SK-N-SH (cell line): ENCODE measurements at regions not wholly inside any gene's neighbourhood (a gene's known extent, or its start where the extent isn't known, plus 50 kb on each side); places are given as distances from the start of the nearest gene placed in this dataset.

Experiments
- CTCF ChIA-PET: fragments of 300-600, 350-600 bp; formaldehyde crosslinking; extraction: SDS; loops from one replicate; lab custom pipeline; 2021; lab: Yijun Ruan, JAX
- POLR2A ChIA-PET: fragments of 350-600 bp; sonication (Branson Sonifier 250); formaldehyde crosslinking; extraction: SDS; loops from one replicate; lab custom pipeline; 2020; ENCODE audit warnings: antibody characterized with exemption, inconsistent platforms; lab: Yijun Ruan, JAX
- DNase-seq: peaks from one replicate; pipeline ENCODE4 v3.0.0; 2012
- H2AFZ ChIP-seq: fragments of 200-600 bp; sonication (generic); 2 replicates; pipeline ENCODE4 v1.8.1; 2016; ENCODE audit warnings: antibody characterized with exemption, mild to moderate bottlenecking, low read depth
- H3F3A ChIP-seq: fragments of 200-600 bp; sonication (generic); replicated peaks from 2 replicates; pipeline ENCODE3; 2016; ENCODE audit warnings: antibody characterized with exemption, mild to moderate bottlenecking; ENCODE audit not compliant: insufficient read depth
- H3K27ac ChIP-seq, 2 experiments: fragments of 200-500 bp in 1 of 2; fragments of 200-600 bp in 1 of 2; sonication (Bioruptor generic) in 1 of 2; sonication (generic), shearing (Covaris generic) in 1 of 2; 2 replicates each; pipeline versions ENCODE4 v1.5.1 to v1.6.1; 2014 to 2016; ENCODE audit warnings: low read depth in 2 of 2, inconsistent platforms in 1 of 2, low read length in 1 of 2, mild to moderate bottlenecking in 1 of 2, mixed read lengths in 1 of 2
- H3K27me3 ChIP-seq: fragments of 200-600 bp; sonication (generic), shearing (Covaris generic); 2 replicates; pipeline ENCODE4 v1.6.1; 2016; ENCODE audit warnings: mixed run types; ENCODE audit not compliant: insufficient read depth
- H3K36me3 ChIP-seq, 2 experiments: fragments of 200-500 bp in 1 of 2; fragments of 200-600 bp in 1 of 2; sonication (Bioruptor generic) in 1 of 2; sonication (generic) in 1 of 2; replicated peaks in 1 of 2; 2 replicates each; pipeline versions ENCODE3 to v1.5.1; 2014 to 2016; ENCODE audit warnings: low read length in 1 of 2, mild to moderate bottlenecking in 1 of 2; ENCODE audit not compliant: insufficient read depth in 2 of 2, control insufficient read depth in 1 of 2
- H3K4me1 ChIP-seq, 2 experiments: fragments of 200-500 bp in 1 of 2; fragments of 200-600 bp in 1 of 2; sonication (Bioruptor generic) in 1 of 2; sonication (generic), shearing (Covaris generic) in 1 of 2; 2 replicates each; pipeline versions ENCODE4 v1.5.1 to v1.6.1; 2014 to 2016; ENCODE audit warnings: low read depth in 1 of 2, low read length in 1 of 2, mixed run types in 1 of 2; ENCODE audit not compliant: insufficient read depth in 2 of 2, control insufficient read depth in 1 of 2
- H3K4me2 ChIP-seq: fragments of 200-600 bp; sonication (generic), shearing (Covaris generic); 2 replicates; pipeline ENCODE4 v1.6.1; 2017; ENCODE audit warnings: mixed run types
- H3K4me3 ChIP-seq, 2 experiments: fragments of 200-500 bp in 1 of 2; fragments of 200-600 bp in 1 of 2; sonication (Bioruptor generic) in 1 of 2; sonication (generic), shearing (Covaris generic) in 1 of 2; 2 replicates each; pipeline versions ENCODE4 v1.5.1 to v1.8.1; 2014 to 2016; ENCODE audit warnings: low read depth in 2 of 2, inconsistent platforms in 1 of 2, low read length in 1 of 2, mild to moderate bottlenecking in 1 of 2, mixed read lengths in 1 of 2, moderate library complexity in 1 of 2
- H3K79me2 ChIP-seq: fragments of 200-600 bp; sonication (generic); 2 replicates; pipeline ENCODE4 v1.8.1; 2017; ENCODE audit warnings: mild to moderate bottlenecking; ENCODE audit not compliant: insufficient read depth
- H3K9ac ChIP-seq: fragments of 200-600 bp; sonication (generic); 2 replicates; pipeline ENCODE4 v1.6.1; 2017; ENCODE audit warnings: mixed run types
- H3K9me2 ChIP-seq: fragments of 200-600 bp; sonication (generic); 2 replicates; pipeline ENCODE4 v1.6.1; 2017; ENCODE audit warnings: mixed run types
- H3K9me3 ChIP-seq: fragments of 200-600 bp; sonication (generic); 2 replicates; pipeline ENCODE4 v1.6.1; 2017; ENCODE audit warnings: mixed run types, mild to moderate bottlenecking, moderate library complexity
- H4K20me1 ChIP-seq: fragments of 200-600 bp; sonication (generic); 2 replicates; pipeline ENCODE4 v1.6.1; 2017; ENCODE audit warnings: mild to moderate bottlenecking, mixed run types; ENCODE audit not compliant: insufficient read depth
- CHD2 ChIP-seq: fragments of 150-350 bp; IDR thresholded peaks from 2 replicates; pipeline ENCODE4 v1.6.1; 2018; ENCODE audit warnings: low read length; ENCODE audit not compliant: partially characterized antibody
- ELF1 ChIP-seq: IDR thresholded peaks from 2 replicates; pipeline ENCODE4 v1.4.0; 2012
- FOSL2 ChIP-seq: IDR thresholded peaks from 2 replicates; pipeline ENCODE4 v1.4.0; 2012; ENCODE audit warnings: low read depth, mild to moderate bottlenecking, moderate library complexity, borderline replicate concordance
- FOXJ3 ChIP-seq: sonication (generic); formaldehyde crosslinking; IDR thresholded peaks from 2 replicates; pipeline ENCODE4 v1.5.1; 2020; ENCODE audit warnings: mild to moderate bottlenecking, missing genetic modification reagents
- GATA2 ChIP-seq: sonication (generic); formaldehyde crosslinking; IDR thresholded peaks from 2 replicates; pipeline ENCODE4 v1.5.0; 2020; ENCODE audit warnings: mild to moderate bottlenecking, missing genetic modification reagents
- IRF3 ChIP-seq: fragments of 150-350 bp; IDR thresholded peaks from 2 replicates; pipeline ENCODE4 v1.6.1; 2016; ENCODE audit warnings: mild to moderate bottlenecking, low read depth, low read length
- MXI1 ChIP-seq: IDR thresholded peaks from 2 replicates; pipeline ENCODE4 v1.6.1; 2012; ENCODE audit warnings: mild to moderate bottlenecking, low read depth, low read length, improper control_type of control experiment
- NFIC ChIP-seq: IDR thresholded peaks from 2 replicates; pipeline ENCODE4 v1.4.0; 2012; ENCODE audit warnings: borderline replicate concordance
- NRF1 ChIP-seq: IDR thresholded peaks from 2 replicates; pipeline ENCODE4 v1.6.1; 2012; ENCODE audit warnings: low read depth, mild to moderate bottlenecking, low read length
- PBX3 ChIP-seq: IDR thresholded peaks from 2 replicates; pipeline ENCODE4; 2012
- POLR2AphosphoS5 ChIP-seq: IDR thresholded peaks from 2 replicates; pipeline ENCODE4 v1.6.1; 2012; ENCODE audit warnings: low read depth, low read length
- REST ChIP-seq: IDR thresholded peaks from 2 replicates; pipeline ENCODE4 v1.6.1; 2012; ENCODE audit warnings: mild to moderate bottlenecking, low read depth, low read length, moderate library complexity
- TAF1 ChIP-seq: IDR thresholded peaks from 2 replicates; pipeline ENCODE4 v1.6.1; 2012; ENCODE audit warnings: low read depth, mild to moderate bottlenecking, low read length, moderate library complexity, borderline replicate concordance
- TCF12 ChIP-seq: IDR thresholded peaks from 2 replicates; pipeline ENCODE4 v1.4.0; 2012
- TEAD4 ChIP-seq: IDR thresholded peaks from 2 replicates; pipeline ENCODE4 v1.4.0; 2012; ENCODE audit warnings: mild to moderate bottlenecking, borderline replicate concordance; ENCODE audit not compliant: insufficient read depth
- YY1 ChIP-seq: IDR thresholded peaks from 2 replicates; pipeline ENCODE4 v1.4.0; 2012; ENCODE audit warnings: low read depth, mild to moderate bottlenecking
- ZBTB33 ChIP-seq: IDR thresholded peaks from 2 replicates; pipeline ENCODE4 v1.4.0; 2012; ENCODE audit warnings: low read depth, borderline replicate concordance
- whole genome bisulfite sequencing: methylation state at CpG from one replicate; pipeline ENCODE4 v1.1.6; 2017; ENCODE audit warnings: low lambda C conversion rate; 5-methylcytosine and 5-hydroxymethylcytosine counted together

GRCh38 chr15:98113327-98113726 lies 152.8 kb downstream of the ARRDC4 start:
- H3K9me2 ChIP-seq, result no peaks in the 10 kb centered on the region
- DNase-seq, result no peak
- no peaks in the 10 kb centered on the region for H3K9me3 ChIP-seq
- H3K27ac ChIP-seq, result no peak overlapping the region
- H3K27me3 ChIP-seq, result no peaks in the 10 kb centered on the region
- 37% methylated on average over 5 of the region's 5 CpGs for WGBS
- no peaks in the 10 kb centered on the region for H3K4me1 ChIP-seq
- POLR2A ChIA-PET, result no interaction called here
- no peak overlapping the region for H3K4me3 ChIP-seq
- CTCF ChIA-PET, result no interaction called here
- no peaks in the 10 kb centered on the region for H3K79me2 ChIP-seq
- no peak for TF ChIP-seq GATA2 (CRISPR knock-in tag)
- no peak for TF ChIP-seq YY1
- no peak for TF ChIP-seq REST
- no peak for TF ChIP-seq CHD2
- TF ChIP-seq TAF1, result no peak
- TF ChIP-seq ELF1, result no peak
- TF ChIP-seq TCF12, result no peak
- no peak overlapping the region for H2AFZ ChIP-seq
- H3K4me2 ChIP-seq, result no peak overlapping the region
- H4K20me1 ChIP-seq, result no peaks in the 10 kb centered on the region
- no peaks in the 10 kb centered on the region for H3K36me3 ChIP-seq
- no peak overlapping the region for H3K9ac ChIP-seq
- H3F3A ChIP-seq, result no peaks in the 10 kb centered on the region

GRCh38 chr15:98120561-98120960 lies 160.1 kb downstream of the ARRDC4 start:
- Histone ChIP-seq H4K20me1 (no peaks in the 10 kb centered on the region), H3K4me2 (no peak overlapping the region), H3K27ac (no peak overlapping the region), H3K9me3 (no peaks in the 10 kb centered on the region), H3K27me3 (no peaks in the 10 kb centered on the region), H3K4me3 (no peak overlapping the region), H2AFZ (no peak overlapping the region), H3K36me3 (no peaks in the 10 kb centered on the region), H3K79me2 (no peaks in the 10 kb centered on the region), H3K4me1 (no peaks in the 10 kb centered on the region; a peak in 1 of 4 replicates), H3K9me2 (no peaks in the 10 kb centered on the region), H3K9ac (no peak overlapping the region), H3F3A (peaks cover 9% of the 10 kb centered on the region)
- CTCF ChIA-PET, result no interaction called here
- WGBS, result 9% methylated on average over 3 of the region's 3 CpGs
- POLR2A ChIA-PET, result no interaction called here
- no peak for DNase-seq
- TF ChIP-seq NFIC, result no peak
- no peak for TF ChIP-seq NRF1
- TF ChIP-seq TEAD4, result no peak
- TF ChIP-seq ZBTB33, result no peak
- TF ChIP-seq FOSL2, result no peak
- TF ChIP-seq MXI1, result no peak
- no peak for TF ChIP-seq PBX3
- no peak for TF ChIP-seq POLR2AphosphoS5
- TF ChIP-seq IRF3, result no peak
- TF ChIP-seq FOXJ3 (CRISPR knock-in tag), result no peak
